ENCODE measurements at regions not wholly inside any gene's neighbourhood (a gene's known extent, or its start where the extent isn't known, plus 50 kb on each side); places are given as distances from the start of the nearest gene placed in this dataset.

DNA sequence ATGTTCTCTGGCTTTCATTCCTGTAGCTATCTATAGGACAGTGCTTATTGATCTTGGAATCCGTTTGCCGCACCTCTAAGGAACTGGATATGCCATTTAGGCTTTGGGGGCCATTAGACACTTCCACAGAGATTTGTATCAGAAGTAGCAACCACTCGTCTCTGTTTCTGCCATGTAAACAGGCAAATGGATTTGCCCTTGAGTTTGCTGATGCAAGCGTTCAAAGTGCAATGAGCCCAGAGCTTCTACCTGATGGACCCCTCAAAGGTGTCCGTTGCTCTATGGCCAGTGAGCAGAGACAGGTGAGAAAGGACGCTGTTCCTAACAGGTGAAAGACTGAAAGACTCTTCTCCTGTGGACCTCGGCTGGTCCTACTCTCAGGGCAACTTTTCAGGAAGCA is 302.9 kb downstream of the ZNF536 start:
- TF ChIP-seq, protein P1, sequence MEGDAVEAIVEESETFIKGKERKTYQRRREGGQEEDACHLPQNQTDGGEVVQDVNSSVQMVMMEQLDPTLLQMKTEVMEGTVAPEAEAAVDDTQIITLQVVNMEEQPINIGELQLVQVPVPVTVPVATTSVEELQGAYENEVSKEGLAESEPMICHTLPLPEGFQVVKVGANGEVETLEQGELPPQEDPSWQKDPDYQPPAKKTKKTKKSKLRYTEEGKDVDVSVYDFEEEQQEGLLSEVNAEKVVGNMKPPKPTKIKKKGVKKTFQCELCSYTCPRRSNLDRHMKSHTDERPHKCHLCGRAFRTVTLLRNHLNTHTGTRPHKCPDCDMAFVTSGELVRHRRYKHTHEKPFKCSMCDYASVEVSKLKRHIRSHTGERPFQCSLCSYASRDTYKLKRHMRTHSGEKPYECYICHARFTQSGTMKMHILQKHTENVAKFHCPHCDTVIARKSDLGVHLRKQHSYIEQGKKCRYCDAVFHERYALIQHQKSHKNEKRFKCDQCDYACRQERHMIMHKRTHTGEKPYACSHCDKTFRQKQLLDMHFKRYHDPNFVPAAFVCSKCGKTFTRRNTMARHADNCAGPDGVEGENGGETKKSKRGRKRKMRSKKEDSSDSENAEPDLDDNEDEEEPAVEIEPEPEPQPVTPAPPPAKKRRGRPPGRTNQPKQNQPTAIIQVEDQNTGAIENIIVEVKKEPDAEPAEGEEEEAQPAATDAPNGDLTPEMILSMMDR (conservative IDR thresholded peaks at IDR 0.05; ENCODE audit: low read length): no peak
- no peak for TF ChIP-seq EZH2phosphoT487 (IDR thresholded peaks at IDR 0.05; ENCODE audit: borderline replicate concordance, low read depth, low read length)
